SK-N-SH (cell line): ENCODE measurements at regions not wholly inside any gene's neighbourhood (a gene's known extent, or its start where the extent isn't known, plus 50 kb on each side); places are given as distances from the start of the nearest gene placed in this dataset.

ENCODE experiments used
- CTCF ChIA-PET: fragments of 300-600, 350-600 bp; formaldehyde crosslinking; extraction: SDS; loops from one replicate; lab custom pipeline; 2021; lab: Yijun Ruan, JAX
- POLR2A ChIA-PET: fragments of 350-600 bp; sonication (Branson Sonifier 250); formaldehyde crosslinking; extraction: SDS; loops from one replicate; lab custom pipeline; 2020; ENCODE audit warnings: antibody characterized with exemption, inconsistent platforms; lab: Yijun Ruan, JAX
- DNase-seq: peaks from one replicate; pipeline ENCODE4 v3.0.0; 2012
- H2AFZ ChIP-seq: fragments of 200-600 bp; sonication (generic); 2 replicates; pipeline ENCODE4 v1.8.1; 2016; ENCODE audit warnings: antibody characterized with exemption, mild to moderate bottlenecking, low read depth
- H3F3A ChIP-seq: fragments of 200-600 bp; sonication (generic); replicated peaks from 2 replicates; pipeline ENCODE3; 2016; ENCODE audit warnings: antibody characterized with exemption, mild to moderate bottlenecking; ENCODE audit not compliant: insufficient read depth
- H3K27ac ChIP-seq, 2 experiments: fragments of 200-500 bp in 1 of 2; fragments of 200-600 bp in 1 of 2; sonication (Bioruptor generic) in 1 of 2; sonication (generic), shearing (Covaris generic) in 1 of 2; 2 replicates each; pipeline versions ENCODE4 v1.5.1 to v1.6.1; 2014 to 2016; ENCODE audit warnings: low read depth in 2 of 2, inconsistent platforms in 1 of 2, low read length in 1 of 2, mild to moderate bottlenecking in 1 of 2, mixed read lengths in 1 of 2
- H3K27me3 ChIP-seq: fragments of 200-600 bp; sonication (generic), shearing (Covaris generic); 2 replicates; pipeline ENCODE4 v1.6.1; 2016; ENCODE audit warnings: mixed run types; ENCODE audit not compliant: insufficient read depth
- H3K36me3 ChIP-seq, 2 experiments: fragments of 200-500 bp in 1 of 2; fragments of 200-600 bp in 1 of 2; sonication (Bioruptor generic) in 1 of 2; sonication (generic) in 1 of 2; replicated peaks in 1 of 2; 2 replicates each; pipeline versions ENCODE3 to v1.5.1; 2014 to 2016; ENCODE audit warnings: low read length in 1 of 2, mild to moderate bottlenecking in 1 of 2; ENCODE audit not compliant: insufficient read depth in 2 of 2, control insufficient read depth in 1 of 2
- H3K4me1 ChIP-seq, 2 experiments: fragments of 200-500 bp in 1 of 2; fragments of 200-600 bp in 1 of 2; sonication (Bioruptor generic) in 1 of 2; sonication (generic), shearing (Covaris generic) in 1 of 2; 2 replicates each; pipeline versions ENCODE4 v1.5.1 to v1.6.1; 2014 to 2016; ENCODE audit warnings: low read depth in 1 of 2, low read length in 1 of 2, mixed run types in 1 of 2; ENCODE audit not compliant: insufficient read depth in 2 of 2, control insufficient read depth in 1 of 2
- H3K4me2 ChIP-seq: fragments of 200-600 bp; sonication (generic), shearing (Covaris generic); 2 replicates; pipeline ENCODE4 v1.6.1; 2017; ENCODE audit warnings: mixed run types
- H3K4me3 ChIP-seq, 2 experiments: fragments of 200-500 bp in 1 of 2; fragments of 200-600 bp in 1 of 2; sonication (Bioruptor generic) in 1 of 2; sonication (generic), shearing (Covaris generic) in 1 of 2; 2 replicates each; pipeline versions ENCODE4 v1.5.1 to v1.8.1; 2014 to 2016; ENCODE audit warnings: low read depth in 2 of 2, inconsistent platforms in 1 of 2, low read length in 1 of 2, mild to moderate bottlenecking in 1 of 2, mixed read lengths in 1 of 2, moderate library complexity in 1 of 2
- H3K79me2 ChIP-seq: fragments of 200-600 bp; sonication (generic); 2 replicates; pipeline ENCODE4 v1.8.1; 2017; ENCODE audit warnings: mild to moderate bottlenecking; ENCODE audit not compliant: insufficient read depth
- H3K9ac ChIP-seq: fragments of 200-600 bp; sonication (generic); 2 replicates; pipeline ENCODE4 v1.6.1; 2017; ENCODE audit warnings: mixed run types
- H3K9me2 ChIP-seq: fragments of 200-600 bp; sonication (generic); 2 replicates; pipeline ENCODE4 v1.6.1; 2017; ENCODE audit warnings: mixed run types
- H3K9me3 ChIP-seq: fragments of 200-600 bp; sonication (generic); 2 replicates; pipeline ENCODE4 v1.6.1; 2017; ENCODE audit warnings: mixed run types, mild to moderate bottlenecking, moderate library complexity
- H4K20me1 ChIP-seq: fragments of 200-600 bp; sonication (generic); 2 replicates; pipeline ENCODE4 v1.6.1; 2017; ENCODE audit warnings: mild to moderate bottlenecking, mixed run types; ENCODE audit not compliant: insufficient read depth
- FOSL2 ChIP-seq: IDR thresholded peaks from 2 replicates; pipeline ENCODE4 v1.4.0; 2012; ENCODE audit warnings: low read depth, mild to moderate bottlenecking, moderate library complexity, borderline replicate concordance
- FOXM1 ChIP-seq: IDR thresholded peaks from 2 replicates; pipeline ENCODE4 v1.4.0; 2012; ENCODE audit warnings: low read depth, mild to moderate bottlenecking
- GABPA ChIP-seq: IDR thresholded peaks from 2 replicates; pipeline ENCODE4 v1.4.0; 2012; ENCODE audit warnings: low read depth, mild to moderate bottlenecking
- IRF3 ChIP-seq: fragments of 150-350 bp; IDR thresholded peaks from 2 replicates; pipeline ENCODE4 v1.6.1; 2016; ENCODE audit warnings: mild to moderate bottlenecking, low read depth, low read length
- JUND ChIP-seq: IDR thresholded peaks from 2 replicates; pipeline ENCODE4 v1.4.0; 2012
- MEF2A ChIP-seq: IDR thresholded peaks from 2 replicates; pipeline ENCODE4 v1.4.0; 2012; ENCODE audit warnings: low read depth, borderline replicate concordance
- MXI1 ChIP-seq: IDR thresholded peaks from 2 replicates; pipeline ENCODE4 v1.6.1; 2012; ENCODE audit warnings: mild to moderate bottlenecking, low read depth, low read length, improper control_type of control experiment
- TCF12 ChIP-seq: IDR thresholded peaks from 2 replicates; pipeline ENCODE4 v1.4.0; 2012
- TEAD4 ChIP-seq: IDR thresholded peaks from 2 replicates; pipeline ENCODE4 v1.4.0; 2012; ENCODE audit warnings: mild to moderate bottlenecking, borderline replicate concordance; ENCODE audit not compliant: insufficient read depth
- USF1 ChIP-seq: IDR thresholded peaks from 2 replicates; pipeline ENCODE4 v1.4.0; 2012; ENCODE audit warnings: low read depth, borderline replicate concordance
- WGBS: methylation state at CpG from one replicate; pipeline ENCODE4 v1.1.6; 2017; ENCODE audit warnings: low lambda C conversion rate; 5-methylcytosine and 5-hydroxymethylcytosine counted together
- TF ChIP-seq, protein P1 (sequence below): IDR thresholded peaks from 2 replicates; pipeline ENCODE4 v1.4.0; 2012; ENCODE audit warnings: low read depth
- TF ChIP-seq, protein P2 (sequence below): IDR thresholded peaks from 2 replicates; pipeline ENCODE4 v1.4.0; 2012; ENCODE audit warnings: low read depth, borderline replicate concordance

DNA sequence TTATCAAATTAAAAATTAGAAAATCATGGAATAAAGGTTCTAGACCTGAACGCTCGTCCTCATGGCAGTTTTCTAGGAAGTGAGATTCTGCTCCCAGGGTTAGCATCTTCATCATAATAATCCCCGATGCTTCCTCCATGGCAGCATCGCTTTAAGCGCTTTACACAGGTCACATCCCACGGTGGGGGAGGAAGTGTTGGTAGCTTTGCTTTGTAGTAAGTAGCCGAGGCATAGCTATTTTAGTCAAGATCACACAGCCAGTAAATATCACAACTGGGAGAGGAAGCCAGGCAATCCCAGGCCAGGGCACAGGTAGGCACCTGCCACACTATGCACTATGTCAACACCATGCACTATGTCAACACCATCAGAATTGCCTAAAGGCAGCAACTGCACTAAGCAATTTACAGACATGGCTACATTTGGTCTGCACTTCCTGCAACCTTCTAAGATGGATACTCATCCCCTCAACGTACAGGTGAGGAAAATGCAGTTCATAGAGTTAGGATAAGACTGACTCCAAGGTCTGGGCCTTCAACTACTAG lies 205.5 kb downstream of the FBXO15 start:
- H4K20me1 ChIP-seq, result no peaks in the 10 kb centered on the region
- H3K27me3 ChIP-seq, result no peaks in the 10 kb centered on the region; the same call in 1 of the 2 replicates
- H3K4me2 ChIP-seq, result no peak overlapping the region
- no peaks in the 10 kb centered on the region for H3F3A ChIP-seq
- CTCF ChIA-PET, result no interaction called here
- no peaks in the 10 kb centered on the region for H3K4me1 ChIP-seq
- POLR2A ChIA-PET, result no interaction called here
- H2AFZ ChIP-seq, result no peak overlapping the region
- H3K4me3 ChIP-seq, result no peak overlapping the region
- no peaks in the 10 kb centered on the region for H3K79me2 ChIP-seq
- no peak for TF ChIP-seq MEF2A
- no peak for TF ChIP-seq JUND
- TF ChIP-seq TCF12, result no peak
- TF ChIP-seq IRF3, result no peak
- TF ChIP-seq TEAD4, result no peak
- TF ChIP-seq FOSL2, result no peak
- TF ChIP-seq, protein P1, sequence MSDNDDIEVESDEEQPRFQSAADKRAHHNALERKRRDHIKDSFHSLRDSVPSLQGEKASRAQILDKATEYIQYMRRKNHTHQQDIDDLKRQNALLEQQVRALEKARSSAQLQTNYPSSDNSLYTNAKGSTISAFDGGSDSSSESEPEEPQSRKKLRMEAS, result no peak
- TF ChIP-seq GABPA, result no peak
- no peak for TF ChIP-seq FOXM1
- TF ChIP-seq MXI1, result no peak
- TF ChIP-seq, protein P2, sequence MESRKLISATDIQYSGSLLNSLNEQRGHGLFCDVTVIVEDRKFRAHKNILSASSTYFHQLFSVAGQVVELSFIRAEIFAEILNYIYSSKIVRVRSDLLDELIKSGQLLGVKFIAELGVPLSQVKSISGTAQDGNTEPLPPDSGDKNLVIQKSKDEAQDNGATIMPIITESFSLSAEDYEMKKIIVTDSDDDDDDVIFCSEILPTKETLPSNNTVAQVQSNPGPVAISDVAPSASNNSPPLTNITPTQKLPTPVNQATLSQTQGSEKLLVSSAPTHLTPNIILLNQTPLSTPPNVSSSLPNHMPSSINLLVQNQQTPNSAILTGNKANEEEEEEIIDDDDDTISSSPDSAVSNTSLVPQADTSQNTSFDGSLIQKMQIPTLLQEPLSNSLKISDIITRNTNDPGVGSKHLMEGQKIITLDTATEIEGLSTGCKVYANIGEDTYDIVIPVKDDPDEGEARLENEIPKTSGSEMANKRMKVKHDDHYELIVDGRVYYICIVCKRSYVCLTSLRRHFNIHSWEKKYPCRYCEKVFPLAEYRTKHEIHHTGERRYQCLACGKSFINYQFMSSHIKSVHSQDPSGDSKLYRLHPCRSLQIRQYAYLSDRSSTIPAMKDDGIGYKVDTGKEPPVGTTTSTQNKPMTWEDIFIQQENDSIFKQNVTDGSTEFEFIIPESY, result no peak
- TF ChIP-seq USF1, result no peak
- WGBS, result 20% methylated on average over 8 of the region's 8 CpGs
- H3K9me2 ChIP-seq, result no peaks in the 10 kb centered on the region
- no peaks in the 10 kb centered on the region for H3K9me3 ChIP-seq
- H3K9ac ChIP-seq, result no peak overlapping the region
- DNase-seq, result no peak
- H3K27ac ChIP-seq, result no peak overlapping the region
- no peaks in the 10 kb centered on the region for H3K36me3 ChIP-seq

DNA sequence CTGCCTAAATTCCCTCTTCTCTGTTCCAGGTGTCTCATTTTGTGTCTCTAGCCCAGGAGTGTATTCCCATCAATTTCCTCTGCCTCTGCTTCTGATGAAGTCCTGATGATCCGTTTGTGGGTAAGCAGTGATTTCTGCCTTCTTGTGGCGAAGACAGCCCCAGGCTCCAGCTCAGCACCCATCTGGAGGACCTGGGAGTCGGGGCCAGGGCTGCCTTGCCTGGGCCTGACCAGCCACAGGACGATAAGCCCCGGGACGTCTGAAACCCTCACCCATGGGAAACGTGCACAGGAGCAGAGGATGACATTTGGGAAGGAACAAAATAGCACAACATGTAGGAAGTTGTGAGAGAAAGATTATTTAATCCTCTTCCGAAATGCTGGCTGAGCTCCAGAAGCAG lies 206.9 kb downstream of the FBXO15 start:
- CTCF ChIA-PET, result no interaction called here
- Histone ChIP-seq H3K27ac (no peak overlapping the region), H3F3A (no peaks in the 10 kb centered on the region), H3K9me3 (no peaks in the 10 kb centered on the region), H3K79me2 (no peaks in the 10 kb centered on the region), H3K4me3 (no peak overlapping the region), H3K27me3 (no peaks in the 10 kb centered on the region; the same call in 1 of the 2 replicates), H2AFZ (no peak overlapping the region), H3K4me1 (no peaks in the 10 kb centered on the region), H3K4me2 (no peak overlapping the region), H3K9me2 (no peaks in the 10 kb centered on the region), H3K9ac (no peak overlapping the region), H4K20me1 (no peaks in the 10 kb centered on the region), H3K36me3 (no peaks in the 10 kb centered on the region)
- 4% methylated on average over 6 of the region's 8 CpGs for WGBS
- no peak for DNase-seq
- POLR2A ChIA-PET, result no interaction called here
- TF ChIP-seq FOSL2, result no peak
